WTC11 (cell line): ENCODE measurements at regions not wholly inside any gene's neighbourhood (a gene's known extent, or its start where the extent isn't known, plus 50 kb on each side); places are given as distances from the start of the nearest gene placed in this dataset.

Source experiments
- ATAC-seq: fragments of 200-7000 bp; cut with Tn5 transposase; 2 replicates; pipeline ENCODE4 v1.10.0; 2021; ENCODE audit warnings: mild to moderate bottlenecking, moderate library complexity
- CTCF ChIA-PET: fragments of 300-600 bp; sonication (Branson Sonifier 250); formaldehyde crosslinking; loops from one replicate; lab custom pipeline; 2021; ENCODE audit warnings: antibody characterized with exemption; lab: Charles Lee
- POLR2A ChIA-PET: fragments of 350-600 bp; sonication (Branson Sonifier 250); formaldehyde crosslinking; loops from one replicate; lab custom pipeline; 2021; ENCODE audit warnings: antibody characterized with exemption; lab: Charles Lee
- DNase-seq: peaks from one replicate; pipeline ENCODE4 v3.0.0; 2021; ENCODE audit warnings: low spot score
- H3K27ac Mint-ChIP-seq: 2 replicates; pipeline ENCODE4 v1.8.0; 2021; ENCODE audit warnings: mixed read lengths
- H3K27me3 Mint-ChIP-seq: 2 replicates; pipeline ENCODE4 v1.8.0; 2021; ENCODE audit warnings: low read depth, mild to moderate bottlenecking, moderate library complexity, mixed read lengths
- H3K36me3 Mint-ChIP-seq: 2 replicates; pipeline ENCODE4 v1.8.0; 2021; ENCODE audit warnings: mixed read lengths
- H3K4me1 Mint-ChIP-seq: 2 replicates; pipeline ENCODE4 v1.8.0; 2022; ENCODE audit warnings: mixed read lengths
- H3K4me3 Mint-ChIP-seq: 2 replicates; pipeline ENCODE4 v1.8.0; 2021; ENCODE audit warnings: mild to moderate bottlenecking, moderate library complexity, mixed read lengths
- H3K9me3 Mint-ChIP-seq: 2 replicates; pipeline ENCODE4 v1.8.0; 2021; ENCODE audit warnings: mixed read lengths
- CREB1 ChIP-seq: sonication (generic); formaldehyde crosslinking; IDR thresholded peaks from 2 replicates; pipeline ENCODE4 v1.8.0; 2023; ENCODE audit warnings: mild to moderate bottlenecking, missing genetic modification reagents
- JAZF1 ChIP-seq: fragments of 250-450 bp; sonication (Bioruptor Pico); IDR thresholded peaks from 2 replicates; pipeline ENCODE4 v1.9.0; 2021; ENCODE audit warnings: moderate library complexity, mild to moderate bottlenecking, inconsistent platforms
- KAT7 ChIP-seq: sonication (generic); formaldehyde crosslinking; IDR thresholded peaks from 2 replicates; pipeline ENCODE4 v1.8.1; 2023; ENCODE audit warnings: missing genetic modification reagents, mild to moderate bottlenecking, borderline replicate concordance
- SOX15 ChIP-seq: fragments of 250-450 bp; sonication (Bioruptor Pico); IDR thresholded peaks from 2 replicates; pipeline ENCODE4 v1.9.0; 2021; ENCODE audit warnings: mild to moderate bottlenecking
- ZNF138 ChIP-seq: sonication (generic); formaldehyde crosslinking; conservative IDR thresholded peaks from 2 replicates; pipeline ENCODE4 v1.8.1; 2022; ENCODE audit warnings: mild to moderate bottlenecking, moderate library complexity, missing genetic modification reagents
- ZNF232 ChIP-seq: sonication (generic); formaldehyde crosslinking; IDR thresholded peaks from 2 replicates; pipeline ENCODE4 v1.8.0; 2022; ENCODE audit warnings: mild to moderate bottlenecking, missing genetic modification reagents
- ZNF263 ChIP-seq: sonication (generic); formaldehyde crosslinking; IDR thresholded peaks from 2 replicates; pipeline ENCODE4 v1.8.1; 2022; ENCODE audit warnings: low read depth, mild to moderate bottlenecking, moderate library complexity, missing genetic modification reagents
- TF ChIP-seq, protein P1 (sequence below): fragments of 250-450 bp; sonication (Bioruptor Pico); IDR thresholded peaks from 2 replicates; pipeline ENCODE4 v1.9.0; 2021; ENCODE audit warnings: mild to moderate bottlenecking, borderline replicate concordance
- TF ChIP-seq, protein P2 (sequence below): sonication (generic); formaldehyde crosslinking; IDR thresholded peaks from 2 replicates; pipeline ENCODE4 v1.8.0; 2022; ENCODE audit warnings: missing genetic modification reagents
- TF ChIP-seq, protein P3 (sequence below): fragments of 250-450 bp; sonication (Bioruptor Pico); conservative IDR thresholded peaks from 2 replicates; pipeline ENCODE4 v1.9.0; 2021; ENCODE audit warnings: mild to moderate bottlenecking
- TF ChIP-seq, protein P4 (sequence below): sonication (generic); formaldehyde crosslinking; IDR thresholded peaks from 2 replicates; pipeline ENCODE4 v1.8.0; 2022; ENCODE audit warnings: mild to moderate bottlenecking, missing genetic modification reagents
- TF ChIP-seq, protein P5 (sequence below): sonication (generic); formaldehyde crosslinking; IDR thresholded peaks from 2 replicates; pipeline ENCODE4 v1.8.0; 2022; ENCODE audit warnings: mild to moderate bottlenecking, missing genetic modification reagents

DNA sequence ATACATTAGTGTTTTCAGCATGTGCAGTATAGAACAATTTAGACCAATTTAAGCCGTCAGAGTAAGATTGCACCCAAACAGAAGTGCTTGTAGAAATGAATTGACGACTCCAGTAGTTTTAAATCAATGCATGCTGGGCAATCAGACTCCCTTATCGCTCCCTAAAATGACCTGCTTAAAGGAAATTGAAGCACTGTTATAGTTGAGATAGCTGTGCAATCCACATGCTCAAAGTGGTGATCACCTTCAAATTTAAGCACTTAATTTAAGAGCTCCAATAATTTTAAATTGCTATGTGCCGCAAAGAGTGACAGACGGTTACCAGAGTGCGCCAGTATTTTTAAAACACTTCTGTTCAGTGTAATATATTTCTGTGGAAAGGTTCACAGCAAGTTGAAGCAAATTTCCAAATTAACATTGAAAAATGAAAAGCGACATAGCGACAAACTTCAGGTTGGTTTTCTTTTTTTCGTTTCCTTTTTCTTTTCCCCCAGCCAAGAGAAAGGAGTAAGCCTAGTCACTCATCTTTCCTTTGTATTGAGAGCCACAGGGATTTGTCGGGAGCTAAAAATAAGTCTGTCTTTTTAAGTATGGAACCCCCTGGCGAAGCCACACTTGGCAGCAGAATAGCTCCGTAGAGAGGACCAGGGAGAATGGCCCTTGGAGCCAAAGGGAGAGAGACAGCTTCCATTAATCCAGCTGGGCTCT, 436.4 kb upstream of the RBMS3 start:
- CTCF ChIA-PET = interaction anchor here (1.0 kb wide), 1 partner anchor 496 kb away, joined by 3 read pairs; the partner anchor contains the start of genes AZI2 and ZCWPW2
- H3K4me1 Mint-ChIP-seq = peaks cover 20% of the 10 kb centered on the region

DNA sequence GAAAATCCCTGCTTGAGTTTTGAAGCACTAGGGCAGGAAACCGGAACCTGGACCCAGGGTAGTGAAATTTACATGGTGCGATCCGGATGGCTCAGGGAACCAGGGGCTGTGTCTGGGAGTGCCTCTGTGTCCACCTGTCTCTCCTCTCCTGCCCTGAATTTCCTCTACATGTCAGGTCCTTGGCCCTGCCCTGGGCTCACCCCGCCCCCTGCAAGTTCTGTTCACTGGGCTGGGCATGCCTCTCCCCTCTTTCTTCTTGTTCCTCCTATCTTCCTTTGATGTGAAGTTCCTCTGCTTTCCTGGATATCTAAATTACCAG, 435.9 kb upstream of the RBMS3 start:
- TF ChIP-seq, protein P1, sequence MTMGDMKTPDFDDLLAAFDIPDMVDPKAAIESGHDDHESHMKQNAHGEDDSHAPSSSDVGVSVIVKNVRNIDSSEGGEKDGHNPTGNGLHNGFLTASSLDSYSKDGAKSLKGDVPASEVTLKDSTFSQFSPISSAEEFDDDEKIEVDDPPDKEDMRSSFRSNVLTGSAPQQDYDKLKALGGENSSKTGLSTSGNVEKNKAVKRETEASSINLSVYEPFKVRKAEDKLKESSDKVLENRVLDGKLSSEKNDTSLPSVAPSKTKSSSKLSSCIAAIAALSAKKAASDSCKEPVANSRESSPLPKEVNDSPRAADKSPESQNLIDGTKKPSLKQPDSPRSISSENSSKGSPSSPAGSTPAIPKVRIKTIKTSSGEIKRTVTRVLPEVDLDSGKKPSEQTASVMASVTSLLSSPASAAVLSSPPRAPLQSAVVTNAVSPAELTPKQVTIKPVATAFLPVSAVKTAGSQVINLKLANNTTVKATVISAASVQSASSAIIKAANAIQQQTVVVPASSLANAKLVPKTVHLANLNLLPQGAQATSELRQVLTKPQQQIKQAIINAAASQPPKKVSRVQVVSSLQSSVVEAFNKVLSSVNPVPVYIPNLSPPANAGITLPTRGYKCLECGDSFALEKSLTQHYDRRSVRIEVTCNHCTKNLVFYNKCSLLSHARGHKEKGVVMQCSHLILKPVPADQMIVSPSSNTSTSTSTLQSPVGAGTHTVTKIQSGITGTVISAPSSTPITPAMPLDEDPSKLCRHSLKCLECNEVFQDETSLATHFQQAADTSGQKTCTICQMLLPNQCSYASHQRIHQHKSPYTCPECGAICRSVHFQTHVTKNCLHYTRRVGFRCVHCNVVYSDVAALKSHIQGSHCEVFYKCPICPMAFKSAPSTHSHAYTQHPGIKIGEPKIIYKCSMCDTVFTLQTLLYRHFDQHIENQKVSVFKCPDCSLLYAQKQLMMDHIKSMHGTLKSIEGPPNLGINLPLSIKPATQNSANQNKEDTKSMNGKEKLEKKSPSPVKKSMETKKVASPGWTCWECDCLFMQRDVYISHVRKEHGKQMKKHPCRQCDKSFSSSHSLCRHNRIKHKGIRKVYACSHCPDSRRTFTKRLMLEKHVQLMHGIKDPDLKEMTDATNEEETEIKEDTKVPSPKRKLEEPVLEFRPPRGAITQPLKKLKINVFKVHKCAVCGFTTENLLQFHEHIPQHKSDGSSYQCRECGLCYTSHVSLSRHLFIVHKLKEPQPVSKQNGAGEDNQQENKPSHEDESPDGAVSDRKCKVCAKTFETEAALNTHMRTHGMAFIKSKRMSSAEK (CRISPR knock-in tag) = no peak
- TF ChIP-seq, protein P2, sequence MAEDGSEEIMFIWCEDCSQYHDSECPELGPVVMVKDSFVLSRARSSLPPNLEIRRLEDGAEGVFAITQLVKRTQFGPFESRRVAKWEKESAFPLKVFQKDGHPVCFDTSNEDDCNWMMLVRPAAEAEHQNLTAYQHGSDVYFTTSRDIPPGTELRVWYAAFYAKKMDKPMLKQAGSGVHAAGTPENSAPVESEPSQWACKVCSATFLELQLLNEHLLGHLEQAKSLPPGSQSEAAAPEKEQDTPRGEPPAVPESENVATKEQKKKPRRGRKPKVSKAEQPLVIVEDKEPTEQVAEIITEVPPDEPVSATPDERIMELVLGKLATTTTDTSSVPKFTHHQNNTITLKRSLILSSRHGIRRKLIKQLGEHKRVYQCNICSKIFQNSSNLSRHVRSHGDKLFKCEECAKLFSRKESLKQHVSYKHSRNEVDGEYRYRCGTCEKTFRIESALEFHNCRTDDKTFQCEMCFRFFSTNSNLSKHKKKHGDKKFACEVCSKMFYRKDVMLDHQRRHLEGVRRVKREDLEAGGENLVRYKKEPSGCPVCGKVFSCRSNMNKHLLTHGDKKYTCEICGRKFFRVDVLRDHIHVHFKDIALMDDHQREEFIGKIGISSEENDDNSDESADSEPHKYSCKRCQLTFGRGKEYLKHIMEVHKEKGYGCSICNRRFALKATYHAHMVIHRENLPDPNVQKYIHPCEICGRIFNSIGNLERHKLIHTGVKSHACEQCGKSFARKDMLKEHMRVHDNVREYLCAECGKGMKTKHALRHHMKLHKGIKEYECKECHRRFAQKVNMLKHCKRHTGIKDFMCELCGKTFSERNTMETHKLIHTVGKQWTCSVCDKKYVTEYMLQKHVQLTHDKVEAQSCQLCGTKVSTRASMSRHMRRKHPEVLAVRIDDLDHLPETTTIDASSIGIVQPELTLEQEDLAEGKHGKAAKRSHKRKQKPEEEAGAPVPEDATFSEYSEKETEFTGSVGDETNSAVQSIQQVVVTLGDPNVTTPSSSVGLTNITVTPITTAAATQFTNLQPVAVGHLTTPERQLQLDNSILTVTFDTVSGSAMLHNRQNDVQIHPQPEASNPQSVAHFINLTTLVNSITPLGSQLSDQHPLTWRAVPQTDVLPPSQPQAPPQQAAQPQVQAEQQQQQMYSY (CRISPR knock-in tag) = no peak
- no peak for TF ChIP-seq ZNF138 (CRISPR knock-in tag)
- TF ChIP-seq, protein P3, sequence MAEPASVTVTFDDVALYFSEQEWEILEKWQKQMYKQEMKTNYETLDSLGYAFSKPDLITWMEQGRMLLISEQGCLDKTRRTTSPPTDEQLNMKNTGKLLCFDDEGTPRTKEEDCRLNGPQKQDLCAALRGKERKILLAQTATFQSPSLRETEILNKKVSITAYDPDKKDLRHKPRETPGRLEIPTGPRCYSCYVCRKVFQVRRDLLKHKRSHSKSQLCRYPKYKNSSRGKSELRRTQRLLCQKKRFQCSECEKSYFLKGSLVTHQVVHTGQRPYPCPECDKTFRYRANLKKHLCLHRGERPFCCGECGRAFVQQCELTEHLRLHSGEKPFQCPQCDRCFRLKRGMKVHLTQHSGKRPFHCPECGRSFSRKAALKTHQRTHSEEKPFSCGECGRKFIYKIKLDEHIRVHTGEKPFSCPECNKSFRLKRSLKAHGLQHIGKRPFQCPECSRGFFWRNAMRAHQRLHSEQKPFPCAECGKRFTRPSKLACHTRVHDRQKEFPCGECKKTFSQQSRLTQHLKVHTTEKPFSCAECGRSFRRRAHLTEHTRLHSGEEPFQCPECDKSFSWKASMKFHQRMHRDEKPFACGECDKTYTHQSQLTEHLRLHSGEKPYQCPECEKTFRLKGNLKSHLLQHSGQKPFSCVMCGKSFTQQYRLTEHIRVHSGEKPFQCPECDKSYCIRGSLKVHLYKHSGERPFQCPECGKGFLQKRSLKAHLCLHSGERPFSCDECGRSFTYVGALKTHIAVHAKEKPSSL = no peak
- no peak for TF ChIP-seq SOX15 (CRISPR knock-in tag)
- no peak for TF ChIP-seq JAZF1 (CRISPR knock-in tag)
- TF ChIP-seq ZNF263 (CRISPR knock-in tag) = no peak
- TF ChIP-seq CREB1 (CRISPR knock-in tag) = no peak
- no peak for TF ChIP-seq ZNF232 (CRISPR knock-in tag)
- no peak for TF ChIP-seq KAT7 (CRISPR knock-in tag)
- TF ChIP-seq, protein P4, sequence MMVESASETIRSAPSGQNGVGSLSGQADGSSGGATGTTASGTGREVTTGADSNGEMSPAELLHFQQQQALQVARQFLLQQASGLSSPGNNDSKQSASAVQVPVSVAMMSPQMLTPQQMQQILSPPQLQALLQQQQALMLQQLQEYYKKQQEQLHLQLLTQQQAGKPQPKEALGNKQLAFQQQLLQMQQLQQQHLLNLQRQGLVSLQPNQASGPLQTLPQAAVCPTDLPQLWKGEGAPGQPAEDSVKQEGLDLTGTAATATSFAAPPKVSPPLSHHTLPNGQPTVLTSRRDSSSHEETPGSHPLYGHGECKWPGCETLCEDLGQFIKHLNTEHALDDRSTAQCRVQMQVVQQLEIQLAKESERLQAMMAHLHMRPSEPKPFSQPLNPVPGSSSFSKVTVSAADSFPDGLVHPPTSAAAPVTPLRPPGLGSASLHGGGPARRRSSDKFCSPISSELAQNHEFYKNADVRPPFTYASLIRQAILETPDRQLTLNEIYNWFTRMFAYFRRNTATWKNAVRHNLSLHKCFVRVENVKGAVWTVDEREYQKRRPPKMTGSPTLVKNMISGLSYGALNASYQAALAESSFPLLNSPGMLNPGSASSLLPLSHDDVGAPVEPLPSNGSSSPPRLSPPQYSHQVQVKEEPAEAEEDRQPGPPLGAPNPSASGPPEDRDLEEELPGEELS (CRISPR knock-in tag) = no peak
- TF ChIP-seq, all 79 proteins: peak for 0
- H3K27me3 Mint-ChIP-seq = no peaks in the 10 kb centered on the region
- no peak overlapping the region for H3K4me3 Mint-ChIP-seq
- ChIA-PET CTCF (interaction anchor here (1.0 kb wide), 1 partner anchor 496 kb away, joined by 3 read pairs; the partner anchor contains the start of genes AZI2 and ZCWPW2), POLR2A (no interaction called here)
- ATAC-seq (peak; percentile 59), DNase-seq (no peak)
- no peaks in the 10 kb centered on the region for H3K36me3 Mint-ChIP-seq
- no peaks in the 10 kb centered on the region for H3K9me3 Mint-ChIP-seq
- H3K4me1 Mint-ChIP-seq = peaks cover 20% of the 10 kb centered on the region
- H3K27ac Mint-ChIP-seq = 0 out of 2 replicates have a peak overlapping the region, but pooled peaks have one; percentile 9

More for the DNA sequence above, 436.4 kb upstream of the RBMS3 start:
- ATAC-seq (no peak), DNase-seq (no peak)
- no peak overlapping the region for H3K27ac Mint-ChIP-seq
- no peak overlapping the region for H3K4me3 Mint-ChIP-seq
- TF ChIP-seq, protein P5, sequence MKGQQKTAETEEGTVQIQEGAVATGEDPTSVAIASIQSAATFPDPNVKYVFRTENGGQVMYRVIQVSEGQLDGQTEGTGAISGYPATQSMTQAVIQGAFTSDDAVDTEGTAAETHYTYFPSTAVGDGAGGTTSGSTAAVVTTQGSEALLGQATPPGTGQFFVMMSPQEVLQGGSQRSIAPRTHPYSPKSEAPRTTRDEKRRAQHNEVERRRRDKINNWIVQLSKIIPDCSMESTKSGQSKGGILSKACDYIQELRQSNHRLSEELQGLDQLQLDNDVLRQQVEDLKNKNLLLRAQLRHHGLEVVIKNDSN = no peak
- no peaks in the 10 kb centered on the region for H3K27me3 Mint-ChIP-seq
- no peaks in the 10 kb centered on the region for H3K9me3 Mint-ChIP-seq
- POLR2A ChIA-PET = no interaction called here
- H3K36me3 Mint-ChIP-seq = no peaks in the 10 kb centered on the region
